Adipocyte (in vitro differentiated cells): ENCODE measurements at regions not wholly inside any gene's neighbourhood (a gene's known extent, or its start where the extent isn't known, plus 50 kb on each side); places are given as distances from the start of the nearest gene placed in this dataset.
"Not testable (repeated sequence)": the region's sequence is repeated elsewhere in the genome, so short reads cannot be mapped to it uniquely, and the experiment has no call there.

Source experiments
- DNase-seq: peaks from one replicate; pipeline ENCODE4 v3.0.0-alpha.2; 2015; ENCODE audit warnings: low read depth
- H3K27me3 ChIP-seq: replicated peaks from 2 replicates; pipeline ENCODE4 v1.7.0; 2013; ENCODE audit warnings: mild to moderate bottlenecking, low read length, moderate library complexity; ENCODE audit not compliant: control insufficient read depth, insufficient read depth
- H3K36me3 ChIP-seq: 2 replicates; pipeline ENCODE4 v1.7.0; 2013; ENCODE audit warnings: low read length, mild to moderate bottlenecking, moderate library complexity; ENCODE audit not compliant: control insufficient read depth, insufficient read depth, severe bottlenecking
- H3K4me1 ChIP-seq: 2 replicates; pipeline ENCODE4 v1.7.0; 2013; ENCODE audit warnings: mild to moderate bottlenecking, low read length, moderate library complexity; ENCODE audit not compliant: control insufficient read depth, insufficient read depth
- H3K4me3 ChIP-seq: 2 replicates; pipeline ENCODE4 v1.7.0; 2013; ENCODE audit warnings: mild to moderate bottlenecking, low read length, moderate library complexity
- H3K9ac ChIP-seq: 2 replicates; pipeline ENCODE4 v1.7.0; 2013; ENCODE audit warnings: mild to moderate bottlenecking, low read length, moderate library complexity
- H3K9me3 ChIP-seq: 2 replicates; pipeline ENCODE4 v1.7.0; 2013; ENCODE audit warnings: mild to moderate bottlenecking, low read length, moderate library complexity; ENCODE audit not compliant: control insufficient read depth

DNA sequence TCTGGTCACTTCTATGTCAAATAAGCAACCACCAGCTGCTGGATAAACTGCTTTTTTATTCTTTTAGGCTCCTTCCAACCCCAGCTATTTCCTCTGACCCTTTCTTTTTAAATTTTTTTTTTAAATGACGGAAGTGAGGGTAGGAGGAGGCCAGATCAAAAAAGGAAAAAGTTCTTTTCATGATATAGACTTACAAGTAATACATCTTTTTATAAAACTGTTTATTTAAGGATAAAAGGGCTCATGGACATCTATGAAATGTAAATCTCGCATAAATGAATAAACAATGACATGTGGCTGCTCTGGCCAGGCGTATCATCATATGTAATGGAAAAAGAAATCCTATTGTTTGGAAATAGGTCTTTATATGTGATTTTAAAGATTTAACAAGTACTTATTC, 169.0 kb upstream of the ATP2B1 start:
- no peaks in the 10 kb centered on the region for H3K36me3 ChIP-seq
- DNase-seq: no peak
- no peaks in the 10 kb centered on the region for H3K27me3 ChIP-seq
- no peak overlapping the region for H3K4me3 ChIP-seq
- H3K9me3 ChIP-seq: no peaks in the 10 kb centered on the region
- H3K4me1 ChIP-seq: peaks cover 12% of the 10 kb centered on the region
- H3K9ac ChIP-seq: no peak overlapping the region

DNA sequence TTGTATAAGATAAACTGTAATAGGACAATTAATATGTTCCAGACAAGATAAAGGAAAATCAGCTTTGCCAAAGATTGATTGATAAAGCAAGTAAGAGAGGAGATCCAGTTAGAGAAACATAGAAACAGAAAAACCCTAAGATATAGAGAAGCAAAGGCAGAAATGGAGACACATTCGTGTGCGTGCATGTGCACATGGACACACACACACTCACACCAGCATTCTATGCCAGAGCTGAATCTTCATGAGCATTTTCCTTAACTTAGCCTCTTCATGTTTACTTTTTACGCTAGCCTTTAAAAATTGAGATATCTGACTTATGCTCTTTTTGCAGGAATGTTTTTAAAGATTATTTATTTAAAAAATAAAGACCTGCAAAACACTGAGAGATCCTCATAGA, 168.5 kb upstream of the ATP2B1 start:
- peaks cover 10% of the 10 kb centered on the region for H3K4me1 ChIP-seq

DNA sequence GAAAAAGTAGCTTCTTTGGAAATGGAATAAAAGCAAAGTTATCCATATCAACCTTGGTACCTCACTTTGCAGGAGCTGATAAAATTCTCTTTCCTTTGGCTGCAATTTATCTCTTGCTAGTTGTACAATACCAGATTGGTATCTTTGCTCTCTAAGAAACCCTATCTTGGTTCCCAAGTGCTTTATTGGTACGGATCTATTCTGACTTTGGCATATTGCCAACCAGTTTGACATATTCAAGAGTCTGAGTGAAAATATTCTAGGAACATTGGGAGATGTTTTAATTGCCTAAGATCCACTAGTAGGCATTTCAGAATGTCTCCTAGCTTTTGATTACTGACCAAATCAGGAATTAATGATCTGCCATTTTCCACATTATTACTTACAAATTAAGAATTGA, 167.2 kb upstream of the ATP2B1 start:
- no peak overlapping the region for H3K9ac ChIP-seq
- no peak for DNase-seq
- H3K4me3 ChIP-seq: no peak overlapping the region
- no peaks in the 10 kb centered on the region for H3K36me3 ChIP-seq
- peaks cover 6% of the 10 kb centered on the region for H3K4me1 ChIP-seq
- H3K9me3 ChIP-seq: peaks cover 6% of the 10 kb centered on the region
- H3K27me3 ChIP-seq: no peaks in the 10 kb centered on the region

More for the DNA sequence above, 168.5 kb upstream of the ATP2B1 start:
- no peaks in the 10 kb centered on the region for H3K27me3 ChIP-seq
- H3K9me3 ChIP-seq: no peaks in the 10 kb centered on the region
- no peaks in the 10 kb centered on the region for H3K36me3 ChIP-seq
- H3K9ac ChIP-seq: no peak overlapping the region
- H3K4me3 ChIP-seq: no peak overlapping the region
- no peak for DNase-seq

DNA sequence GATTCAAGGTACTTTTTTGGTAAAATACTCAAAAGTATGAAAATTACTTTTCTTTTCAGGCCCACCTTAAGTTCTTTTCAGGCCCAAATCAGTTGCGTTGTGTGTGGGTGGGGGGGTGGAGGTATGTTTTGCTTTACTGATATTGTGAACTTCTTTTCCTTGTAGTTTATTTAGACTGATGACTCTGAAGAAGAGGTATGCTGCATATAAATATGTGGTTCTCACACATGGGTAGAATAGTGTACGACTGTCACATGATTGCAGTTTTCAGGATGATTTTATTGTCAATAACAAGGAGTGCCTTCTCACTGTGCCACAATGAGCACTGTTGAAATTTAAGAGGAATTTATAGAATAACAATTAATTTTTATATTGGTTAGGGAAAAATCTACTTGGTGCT, 166.6 kb upstream of the ATP2B1 start:
- DNase-seq: no peak
- Histone ChIP-seq H3K27me3 (no peaks in the 10 kb centered on the region), H3K4me3 (no peak overlapping the region), H3K4me1 (peaks cover 6% of the 10 kb centered on the region), H3K9ac (no peak overlapping the region), H3K36me3 (no peaks in the 10 kb centered on the region), H3K9me3 (peaks cover 11% of the 10 kb centered on the region)

DNA sequence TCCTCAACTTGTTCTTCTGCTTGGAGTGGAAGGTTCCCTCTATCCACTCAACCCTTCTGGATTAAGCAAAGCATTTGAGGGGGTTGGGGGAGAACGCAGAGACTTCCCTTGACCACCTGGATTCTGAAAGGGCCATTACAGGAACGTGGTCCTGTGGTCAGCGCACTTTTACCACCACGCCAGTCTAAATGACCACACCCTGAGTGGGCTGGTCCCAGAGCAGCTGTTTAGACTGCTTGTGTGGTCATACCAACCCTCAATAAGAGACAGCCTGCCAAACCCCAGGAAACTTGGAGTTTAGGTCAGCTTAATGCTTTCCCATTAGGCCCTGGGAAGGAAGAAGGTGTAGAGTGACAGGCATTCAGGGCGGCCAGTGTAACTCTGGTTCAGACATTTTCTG, 165.5 kb upstream of the ATP2B1 start:
- Histone ChIP-seq H3K36me3 (no peaks in the 10 kb centered on the region), H3K4me3 (no peak overlapping the region), H3K4me1 (peaks cover 6% of the 10 kb centered on the region), H3K9ac (no peak overlapping the region), H3K9me3 (peaks cover 15% of the 10 kb centered on the region), H3K27me3 (no peaks in the 10 kb centered on the region)
- no peak for DNase-seq

DNA sequence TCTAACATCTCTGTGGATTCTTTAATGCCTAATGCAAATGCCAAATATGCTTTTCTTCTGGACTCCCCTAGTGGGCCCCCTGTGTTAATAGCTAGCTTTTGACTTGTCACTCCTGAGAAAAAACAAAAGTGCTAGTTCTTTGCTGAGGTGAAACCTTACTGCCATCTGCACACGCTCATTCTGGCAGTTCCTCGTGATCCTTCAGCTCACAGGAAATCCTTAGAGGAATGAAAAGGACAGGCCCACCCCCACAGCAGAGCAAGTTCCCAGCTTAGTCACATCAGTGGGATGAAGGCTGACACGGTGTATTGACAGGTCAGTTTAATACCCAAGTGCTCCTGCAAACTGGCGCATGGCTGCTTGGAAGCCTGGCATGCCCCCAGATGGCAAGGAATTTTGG, 165.1 kb upstream of the ATP2B1 start:
- Histone ChIP-seq H3K4me3 (no peak overlapping the region), H3K9me3 (peaks cover 15% of the 10 kb centered on the region), H3K9ac (no peak overlapping the region), H3K4me1 (peaks cover 6% of the 10 kb centered on the region), H3K36me3 (no peaks in the 10 kb centered on the region), H3K27me3 (no peaks in the 10 kb centered on the region)
- DNase-seq: no peak

DNA sequence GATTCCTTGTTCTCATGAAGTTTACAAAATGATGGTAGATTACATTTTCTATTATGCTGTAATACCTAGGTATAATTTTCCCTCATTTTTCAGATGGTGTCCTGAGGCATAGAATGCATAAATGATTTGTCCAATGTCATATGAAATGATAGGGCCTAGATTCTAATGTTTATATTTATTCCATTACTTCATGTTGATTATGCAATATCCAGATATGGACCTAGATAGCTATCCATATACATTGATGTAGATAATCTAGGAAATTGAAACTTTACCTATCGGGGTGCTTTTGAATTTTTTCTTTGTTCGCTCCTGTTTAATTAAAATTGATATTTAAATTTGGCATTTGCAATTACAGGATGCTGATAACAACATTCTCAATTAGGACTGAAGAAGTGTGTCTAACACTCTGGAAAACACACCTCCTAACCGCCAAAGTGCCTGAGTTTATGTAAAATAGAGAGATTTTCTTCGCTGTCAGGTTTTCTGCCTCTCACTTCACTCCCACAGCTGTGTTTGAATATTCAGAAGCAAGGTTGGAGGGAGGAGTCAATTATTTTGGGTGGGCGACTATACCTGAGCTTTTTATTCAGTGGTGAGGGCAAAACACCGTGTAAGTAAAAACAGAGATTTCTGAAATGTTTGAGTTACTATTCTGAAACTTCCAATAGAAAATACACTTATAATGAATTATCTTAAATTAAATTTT, 164.4 kb upstream of the ATP2B1 start:
- no peak overlapping the region for H3K4me3 ChIP-seq
- no peak overlapping the region for H3K9ac ChIP-seq
- no peaks in the 10 kb centered on the region for H3K36me3 ChIP-seq
- DNase-seq: no peak
- no peaks in the 10 kb centered on the region for H3K27me3 ChIP-seq
- H3K9me3 ChIP-seq: peaks cover 15% of the 10 kb centered on the region
- peaks cover 6% of the 10 kb centered on the region for H3K4me1 ChIP-seq

DNA sequence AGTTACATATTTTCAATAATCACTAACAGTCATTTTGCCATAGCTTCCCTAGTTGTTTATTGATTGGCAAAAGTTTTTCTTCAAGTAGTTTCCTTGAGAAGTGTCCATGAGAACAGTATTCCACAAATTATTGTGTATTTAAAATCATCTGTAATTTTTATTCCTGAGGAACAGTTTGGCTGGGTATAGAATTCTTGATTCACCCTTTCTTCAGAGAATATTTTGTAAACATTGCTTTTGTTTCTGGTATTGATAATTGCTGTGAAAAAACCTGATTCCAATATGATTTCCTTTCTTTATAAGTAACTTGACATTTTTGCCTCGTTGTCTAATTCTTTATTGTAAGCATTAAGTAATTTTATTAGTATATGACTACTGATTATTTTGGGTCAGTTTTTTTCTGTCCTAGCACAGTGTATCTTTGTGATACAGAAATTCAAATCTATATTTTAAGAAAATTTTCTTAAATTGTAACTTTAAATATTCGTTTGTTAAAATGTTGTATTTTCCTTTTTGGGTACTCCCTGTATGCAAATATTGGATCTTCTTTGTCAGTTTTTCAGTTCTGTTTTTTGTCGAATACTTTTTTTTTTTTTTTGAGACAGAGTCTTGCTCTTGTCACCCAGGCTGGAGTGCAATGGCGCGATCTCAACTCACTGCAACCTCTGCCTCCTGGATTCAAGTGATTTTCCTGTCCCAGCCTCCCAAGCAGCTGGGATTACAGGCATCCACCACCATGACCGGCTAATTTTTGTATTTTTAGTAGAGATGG, 162.0 kb upstream of the ATP2B1 start:
- no peak for DNase-seq
- Histone ChIP-seq H3K9ac (no peak overlapping the region), H3K27me3 (no peaks in the 10 kb centered on the region), H3K4me3 (no peak overlapping the region), H3K4me1 (peaks cover 6% of the 10 kb centered on the region), H3K36me3 (no peaks in the 10 kb centered on the region), H3K9me3 (peaks cover 15% of the 10 kb centered on the region)

DNA sequence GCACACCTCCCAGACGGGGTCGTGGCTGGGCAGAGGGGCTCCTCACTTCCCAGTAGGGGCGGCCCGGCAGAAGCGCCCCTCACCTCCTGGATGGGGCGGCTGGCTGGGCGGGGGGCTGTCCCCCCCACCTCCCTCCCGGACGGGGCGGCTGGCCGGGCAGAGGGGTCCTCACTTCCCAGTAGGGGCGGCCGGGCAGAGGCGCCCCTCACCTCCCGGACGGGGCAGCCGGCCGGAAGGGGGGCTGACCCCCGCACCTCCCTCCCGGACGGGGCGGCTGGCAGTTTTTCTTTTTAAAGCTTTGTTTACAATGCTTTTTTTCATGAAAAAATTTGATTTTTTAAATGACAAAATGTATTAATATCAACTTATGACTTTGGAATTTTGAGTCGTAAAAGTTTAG, 159.0 kb upstream of the ATP2B1 start:
- not testable (repeated sequence) for H3K9ac ChIP-seq, H3K27me3 ChIP-seq, H3K4me1 ChIP-seq, H3K4me3 ChIP-seq, H3K36me3 ChIP-seq, DNase-seq
- peaks cover 15% of the 10 kb centered on the region for H3K9me3 ChIP-seq

DNA sequence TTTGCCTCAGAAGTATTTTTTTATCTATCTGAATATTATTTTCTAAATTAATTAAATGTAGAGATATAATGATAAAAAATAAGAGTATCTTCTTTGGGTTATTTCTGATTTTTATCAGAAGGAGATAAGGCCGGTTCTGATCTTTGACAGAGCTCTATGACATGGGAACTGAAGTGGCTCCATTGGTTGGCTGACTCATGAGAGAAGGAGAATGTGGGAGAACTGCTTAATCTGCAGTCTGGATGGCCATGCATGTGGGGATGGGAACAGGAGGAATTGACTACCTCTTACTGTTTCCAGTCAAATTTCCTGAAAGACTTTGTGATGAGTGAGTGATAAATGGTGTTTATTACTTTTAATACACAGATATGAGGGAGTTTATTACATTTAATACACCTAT, 155.8 kb upstream of the ATP2B1 start:
- no peak for DNase-seq
- no peaks in the 10 kb centered on the region for H3K36me3 ChIP-seq
- no peak overlapping the region for H3K4me3 ChIP-seq
- no peaks in the 10 kb centered on the region for H3K9me3 ChIP-seq
- no peak overlapping the region for H3K9ac ChIP-seq
- no peaks in the 10 kb centered on the region for H3K4me1 ChIP-seq
- no peaks in the 10 kb centered on the region for H3K27me3 ChIP-seq

DNA sequence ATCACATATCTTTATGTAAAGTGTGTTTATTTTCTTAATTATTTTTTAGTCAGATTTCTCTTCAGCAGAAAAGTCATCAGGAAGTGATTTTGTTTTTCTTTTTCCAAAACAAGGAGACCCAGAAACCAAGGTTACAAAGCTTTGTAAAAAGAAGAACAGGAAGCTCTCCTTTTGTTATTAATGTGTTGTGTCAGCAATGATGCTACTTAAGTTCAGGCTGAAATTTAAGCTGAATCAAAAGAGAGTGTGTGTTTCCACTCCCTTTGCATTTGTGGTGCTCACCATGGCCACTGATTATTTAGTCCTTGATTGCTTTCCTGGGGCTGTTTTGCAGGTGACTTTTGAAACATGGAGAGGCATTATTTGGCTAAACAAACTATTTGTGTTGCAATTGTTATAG, 155.3 kb upstream of the ATP2B1 start:
- no peaks in the 10 kb centered on the region for H3K27me3 ChIP-seq
- H3K4me1 ChIP-seq: no peaks in the 10 kb centered on the region
- H3K36me3 ChIP-seq: no peaks in the 10 kb centered on the region
- DNase-seq: no peak
- no peaks in the 10 kb centered on the region for H3K9me3 ChIP-seq
- H3K9ac ChIP-seq: no peak overlapping the region
- H3K4me3 ChIP-seq: no peak overlapping the region
